ENCODE measurements at regions not wholly inside any gene's neighbourhood (a gene's known extent, or its start where the extent isn't known, plus 50 kb on each side); places are given as distances from the start of the nearest gene placed in this dataset.

DNA sequence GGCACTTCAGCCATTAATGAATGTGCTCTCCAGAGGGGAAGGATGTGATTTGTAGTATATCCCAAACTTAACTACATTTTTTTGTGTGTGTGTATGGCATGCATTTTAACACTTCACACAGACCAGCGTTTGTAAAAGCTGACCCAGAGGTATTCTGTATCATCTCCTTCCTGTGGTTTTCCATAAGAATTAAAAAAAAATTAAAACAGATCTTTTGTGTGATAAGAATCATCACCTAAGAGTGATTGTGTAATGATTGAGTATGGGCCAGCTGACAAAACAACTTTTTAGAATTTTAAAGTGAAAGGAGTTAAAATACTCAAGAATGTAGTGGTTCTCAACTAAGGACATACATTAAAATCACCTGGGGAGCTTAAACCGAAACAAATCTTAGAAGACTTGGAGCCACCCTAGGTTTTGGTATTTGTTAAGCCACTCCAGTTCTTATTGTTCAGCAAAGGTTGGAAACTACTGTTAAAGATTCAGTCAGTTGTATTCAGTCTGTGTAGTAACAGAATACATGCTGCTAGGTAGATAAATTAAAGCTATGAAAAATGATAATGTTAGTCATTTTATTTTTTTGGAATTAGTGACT lies 120.1 kb downstream of the HAUS1 start:
- TF ChIP-seq EZH2 (IDR thresholded peaks at IDR 0.05; ENCODE audit: borderline replicate concordance) (no peak), CTCF (IDR thresholded peaks at IDR 0.05; ENCODE audit: poor library complexity) (no peak)

Measured in hepatocyte (in vitro differentiated cells).